Lung (tissue), 11 donors: ENCODE measurements at regions not wholly inside any gene's neighbourhood (a gene's known extent, or its start where the extent isn't known, plus 50 kb on each side); places are given as distances from the start of the nearest gene placed in this dataset.

Source experiments
- ATAC-seq: fragments of 200-7000 bp; cut with Tn5 transposase; one replicate; pipeline ENCODE4 v1.9.1; 2020; ENCODE audit warnings: moderate number of reproducible peaks; ENCODE audit not compliant: insufficient read depth, low FRiP score
- DNase-seq, 3 donors: peaks; one replicate each; pipeline ENCODE4 v3.0.0-alpha.2; 2013 to 2017
- H3K27ac ChIP-seq, 2 donors: one replicate each; pipeline ENCODE4 v1.5.1; 2013; ENCODE audit warnings: mild to moderate bottlenecking in 2 of 2, moderate library complexity in 2 of 2, control low read depth in 1 of 2, inconsistent platforms in 1 of 2, low read depth in 1 of 2, low read length in 1 of 2
- H3K27me3 ChIP-seq, 3 donors: one replicate each; pipeline ENCODE4 v1.5.1; 2013; ENCODE audit warnings: low read length in 2 of 3; ENCODE audit not compliant: control insufficient read depth in 3 of 3, insufficient read depth in 3 of 3
- H3K36me3 ChIP-seq, 4 donors: one replicate each; pipeline ENCODE4 v1.5.1; 2013; ENCODE audit warnings: low read length in 4 of 4, mild to moderate bottlenecking in 1 of 4, moderate library complexity in 1 of 4; ENCODE audit not compliant: control insufficient read depth in 4 of 4, insufficient read depth in 4 of 4
- H3K4me1 ChIP-seq, 5 donors: one replicate each; pipeline ENCODE4 v1.5.1; 2013; ENCODE audit warnings: low read length in 5 of 5, mild to moderate bottlenecking in 2 of 5, moderate library complexity in 1 of 5; ENCODE audit not compliant: control insufficient read depth in 5 of 5, insufficient read depth in 5 of 5
- H3K4me3 ChIP-seq: one replicate; pipeline ENCODE4 v1.5.1; 2013; ENCODE audit warnings: mild to moderate bottlenecking, control low read depth, moderate library complexity
- H3K9ac ChIP-seq, 2 donors: one replicate each; pipeline ENCODE4 v1.5.1; 2013; ENCODE audit warnings: low read length in 2 of 2, control low read depth in 1 of 2; ENCODE audit not compliant: insufficient read depth in 1 of 2
- H3K9me3 ChIP-seq, 4 donors: one replicate each; pipeline ENCODE4 v1.5.1; 2013; ENCODE audit warnings: low read length in 3 of 4, mild to moderate bottlenecking in 1 of 4, moderate library complexity in 1 of 4; ENCODE audit not compliant: control insufficient read depth in 4 of 4, insufficient read depth in 3 of 4
- CTCF ChIP-seq: IDR thresholded peaks from 2 replicates; pipeline ENCODE4 v1.5.1; 2012; ENCODE audit warnings: mild to moderate bottlenecking; ENCODE audit errors: control extremely low read depth, extremely low read depth
- WGBS, 2 donors: extraction: QIAGEN DNeasy Blood & Tissue Kit; methylation state at CpG; one replicate each; pipeline ENCODE4 v1.1.7; 2013; 5-methylcytosine and 5-hydroxymethylcytosine counted together
- donor health status: control.
- donor health status: control.
- donor health status: Bipolar disorder and iron deficiency.
- donor health status: healthy.
- donor health status: DM: yes; HTN: yes; CAD: no.

- no peak for ATAC-seq
- Histone ChIP-seq H3K27ac (no peak overlapping the region), H3K36me3 (no peaks in the 10 kb centered on the region), H3K9me3 (no peaks in the 10 kb centered on the region), H3K27me3 (no peaks in the 10 kb centered on the region), H3K4me1 (no peaks in the 10 kb centered on the region), H3K9ac (no peak overlapping the region), H3K4me3 (no peak overlapping the region)
- 72 to 82% methylated on average over 2 of the region's 2 CpGs for WGBS, 2 donors
- TF ChIP-seq CTCF, result no peak
- DNase-seq, result no peak
These were observed 858.9 kb downstream of the PDHA2 start for GRCh38 chr4:96698831-96699230.

GRCh38 chr4:96703265-96703664 is 863.4 kb downstream of the PDHA2 start:
- DNase-seq (no peak), ATAC-seq (no peak)
- no peaks in the 10 kb centered on the region for H3K9me3 ChIP-seq
- H3K27ac ChIP-seq, result no peak overlapping the region
- WGBS, 2 donors, result 61 to 68% methylated on average over 2 of the region's 2 CpGs
- no peak overlapping the region for H3K4me3 ChIP-seq
- no peaks in the 10 kb centered on the region for H3K27me3 ChIP-seq
- no peak overlapping the region for H3K9ac ChIP-seq
- no peaks in the 10 kb centered on the region for H3K36me3 ChIP-seq
- H3K4me1 ChIP-seq, result no peaks in the 10 kb centered on the region
- no peak for TF ChIP-seq CTCF

- Histone ChIP-seq H3K4me3 (no peak overlapping the region), H3K9ac (no peak overlapping the region), H3K4me1 (no peaks in the 10 kb centered on the region), H3K9me3 (no peaks in the 10 kb centered on the region), H3K27ac (no peak overlapping the region), H3K27me3 (no peaks in the 10 kb centered on the region), H3K36me3 (no peaks in the 10 kb centered on the region)
- no peak for DNase-seq
- TF ChIP-seq CTCF, result no peak
- ATAC-seq, result no peak
- whole genome bisulfite sequencing, 2 donors, result 42 to 60% methylated on average over 1 of the region's 1 CpG
These were observed 868.9 kb downstream of the PDHA2 start for GRCh38 chr4:96708766-96709165.

- DNase-seq (no peak), ATAC-seq (no peak)
- H3K4me3 ChIP-seq, result no peak overlapping the region
- no peaks in the 10 kb centered on the region for H3K4me1 ChIP-seq
- H3K27me3 ChIP-seq, result no peaks in the 10 kb centered on the region
- TF ChIP-seq CTCF, result no peak
- no peaks in the 10 kb centered on the region for H3K36me3 ChIP-seq
- WGBS, 2 donors, result 73 to 85% methylated on average over 7 of the region's 7 CpGs
- no peak overlapping the region for H3K9ac ChIP-seq
- H3K9me3 ChIP-seq, result no peaks in the 10 kb centered on the region
- no peak overlapping the region for H3K27ac ChIP-seq
These were observed 873.5 kb downstream of the PDHA2 start for GRCh38 chr4:96713271-96713850.
